COR-L47 (cell line): ENCODE measurements at regions not wholly inside any gene's neighbourhood (a gene's known extent, or its start where the extent isn't known, plus 50 kb on each side); places are given as distances from the start of the nearest gene placed in this dataset.

Source experiments
- DNase-seq: peaks from one replicate; lab custom pipeline; 2025; lab: John Stamatoyannopoulos, UW

DNA sequence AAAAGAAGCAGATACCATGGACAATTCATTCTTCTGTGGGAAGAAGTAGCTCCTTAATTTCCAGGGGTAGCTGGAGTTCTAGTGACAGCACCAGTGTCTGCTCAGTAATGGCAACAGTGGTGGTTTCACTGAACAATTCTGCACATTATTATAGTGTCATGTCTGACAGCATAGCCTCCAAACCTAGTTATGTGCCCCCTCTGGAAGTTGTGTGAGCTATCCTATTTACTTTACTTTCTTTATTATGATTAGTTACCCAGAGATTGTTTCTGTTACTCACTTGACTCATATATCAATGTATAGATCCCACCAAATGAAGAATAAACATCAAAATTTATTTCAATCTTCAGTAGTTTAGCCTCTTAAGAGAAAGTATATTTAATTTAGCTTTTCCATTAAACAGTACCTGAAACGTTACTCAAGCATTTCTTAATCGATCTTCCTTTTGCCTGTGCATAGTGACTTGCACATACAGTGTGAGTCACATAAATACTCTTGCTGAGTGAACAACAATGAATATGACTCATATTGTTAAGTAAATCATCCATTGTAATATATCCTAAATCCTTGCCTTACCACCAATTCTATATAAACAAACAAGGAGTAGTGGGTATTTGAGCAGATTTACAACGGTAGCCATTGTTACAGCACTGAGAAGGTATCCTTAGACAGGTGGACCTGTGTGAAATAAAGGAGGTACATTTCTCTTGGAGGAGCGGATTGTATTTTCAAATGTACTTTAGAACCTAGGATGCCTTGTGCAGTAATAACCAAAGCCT lies 534.7 kb downstream of the ANKRD50 start:
- no peak for DNase-seq

DNA sequence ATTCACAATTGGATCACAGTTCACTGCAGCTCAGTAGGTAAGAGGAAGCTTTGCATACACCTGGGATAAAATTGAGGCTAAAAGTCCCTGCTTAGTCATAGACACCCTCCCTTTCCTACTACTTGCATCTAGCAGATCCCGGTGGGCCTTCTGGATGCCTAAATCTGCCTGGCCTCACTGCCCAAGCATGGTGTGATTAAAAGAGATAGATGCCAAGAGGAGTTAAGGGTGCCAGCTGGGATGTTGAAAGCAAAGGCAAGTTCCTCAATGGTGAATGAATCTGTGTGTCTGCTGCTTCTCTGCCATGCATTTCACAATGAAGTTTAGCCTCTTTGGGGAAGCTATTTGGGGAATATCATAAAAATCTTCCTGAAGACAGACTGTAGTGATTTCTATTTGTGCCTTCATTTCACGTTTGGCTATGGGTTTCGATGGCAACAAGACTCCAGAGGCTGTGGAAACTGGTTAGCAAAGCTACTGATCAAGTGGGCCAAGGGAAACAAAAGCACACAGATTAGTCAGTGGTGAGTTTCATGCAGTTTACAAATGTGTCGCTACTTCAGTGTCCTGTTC lies 534.0 kb downstream of the ANKRD50 start:
- DNase-seq, result no peak

DNA sequence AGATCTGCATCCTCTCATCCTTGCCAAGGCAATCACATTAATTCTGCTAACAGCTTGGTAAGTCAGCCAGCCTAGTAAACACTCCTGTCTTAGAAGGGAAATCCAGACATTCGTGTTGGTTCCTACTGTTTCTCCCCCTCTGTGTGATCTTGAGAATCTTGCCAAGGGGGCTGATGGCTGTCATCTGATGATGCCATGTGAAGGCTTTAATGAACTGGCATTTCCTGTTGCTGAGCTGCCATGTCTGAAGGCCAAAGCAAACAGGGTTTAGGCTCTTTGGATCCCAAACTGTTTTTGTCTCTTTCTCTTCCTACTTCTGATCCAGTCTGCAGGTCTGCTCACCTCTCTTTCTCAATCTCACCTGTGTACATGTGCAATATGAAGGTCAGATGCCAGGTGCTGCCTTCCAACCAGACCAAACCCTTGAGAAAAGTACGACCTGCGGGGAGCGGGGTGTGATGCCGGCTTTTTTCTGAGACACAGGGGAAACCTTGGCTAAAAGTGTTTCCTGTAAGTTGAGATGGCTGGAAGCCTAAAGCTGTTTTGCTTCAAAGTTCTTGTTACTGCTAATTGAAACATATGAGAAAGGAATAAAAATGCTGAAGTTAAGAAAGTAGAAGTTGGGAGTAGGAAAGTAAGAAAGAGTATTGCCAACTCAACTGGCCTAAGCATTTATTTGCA lies 532.9 kb downstream of the ANKRD50 start:
- no peak for DNase-seq

DNA sequence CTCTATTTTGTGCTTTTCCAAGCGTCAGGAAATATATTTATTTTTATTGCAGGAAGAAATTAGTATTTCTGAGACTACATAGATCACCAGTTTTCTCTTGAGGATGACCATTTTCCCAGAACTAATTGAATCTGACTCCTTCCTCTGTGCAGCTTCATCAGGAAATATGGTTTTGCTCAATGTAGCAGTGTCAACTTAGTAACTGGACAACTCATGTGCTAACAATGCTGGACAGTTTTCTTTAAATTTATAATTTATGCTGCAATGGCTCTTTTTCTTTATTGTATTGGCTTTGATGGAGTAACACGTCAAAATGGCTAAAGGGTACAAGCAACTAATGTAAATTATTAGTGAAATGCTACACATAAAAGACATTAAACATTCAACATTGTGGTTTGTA lies 531.5 kb downstream of the ANKRD50 start:
- no peak for DNase-seq

DNA sequence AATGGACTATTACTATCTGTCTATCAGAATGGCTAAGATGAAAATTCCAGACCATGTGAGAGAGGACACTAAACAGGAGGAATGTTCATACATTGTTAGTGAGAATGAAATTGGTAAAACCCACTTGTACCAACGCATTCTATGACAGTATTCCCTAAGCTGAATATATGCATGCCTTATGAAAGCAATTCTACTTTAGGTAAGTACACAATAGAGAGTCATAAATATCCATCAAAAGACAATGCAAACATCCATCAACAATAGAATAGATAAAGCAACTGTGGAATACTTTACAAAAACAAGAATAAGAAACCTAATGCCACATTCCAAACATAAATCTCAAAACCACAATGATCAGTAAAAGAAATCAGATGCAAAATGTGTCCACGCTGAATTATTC lies 529.3 kb downstream of the ANKRD50 start:
- DNase-seq, result no peak

DNA sequence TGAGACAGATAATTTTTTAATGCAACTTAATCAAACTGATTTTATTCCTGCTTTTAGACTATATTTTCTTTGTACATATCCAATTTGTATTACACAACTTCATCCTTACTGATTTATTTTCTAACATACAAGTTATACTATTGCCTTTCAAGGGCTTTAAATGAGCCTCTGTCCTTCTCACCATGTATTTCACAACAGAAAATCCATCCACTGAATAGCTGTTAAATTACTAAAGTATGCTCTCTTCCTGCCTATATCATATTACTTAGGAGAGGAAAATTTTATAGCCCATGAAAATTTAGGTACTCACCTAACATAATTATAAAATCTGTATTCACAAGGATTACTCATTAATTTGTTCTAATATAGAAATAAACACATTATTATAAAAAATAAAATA lies 528.6 kb downstream of the ANKRD50 start:
- DNase-seq, result no peak

DNA sequence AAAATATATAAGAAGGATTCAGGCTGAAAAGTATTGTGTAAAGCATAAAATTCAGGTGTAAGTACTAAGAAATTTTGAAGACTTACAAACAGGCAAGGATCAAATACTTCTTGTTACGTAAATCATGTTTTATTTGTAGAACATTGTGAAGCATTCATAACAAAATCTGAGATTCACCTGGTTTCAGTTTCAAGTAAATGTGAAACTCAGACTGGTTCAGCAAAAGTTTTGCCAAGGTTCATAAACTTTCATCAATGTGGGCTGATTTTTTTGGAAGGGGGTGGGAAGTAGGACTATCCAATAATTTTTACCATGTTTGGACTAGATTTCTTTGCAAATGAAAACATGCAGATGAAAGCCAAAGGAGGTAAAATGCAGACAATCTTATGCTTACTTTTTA lies 527.7 kb downstream of the ANKRD50 start:
- DNase-seq, result no peak

DNA sequence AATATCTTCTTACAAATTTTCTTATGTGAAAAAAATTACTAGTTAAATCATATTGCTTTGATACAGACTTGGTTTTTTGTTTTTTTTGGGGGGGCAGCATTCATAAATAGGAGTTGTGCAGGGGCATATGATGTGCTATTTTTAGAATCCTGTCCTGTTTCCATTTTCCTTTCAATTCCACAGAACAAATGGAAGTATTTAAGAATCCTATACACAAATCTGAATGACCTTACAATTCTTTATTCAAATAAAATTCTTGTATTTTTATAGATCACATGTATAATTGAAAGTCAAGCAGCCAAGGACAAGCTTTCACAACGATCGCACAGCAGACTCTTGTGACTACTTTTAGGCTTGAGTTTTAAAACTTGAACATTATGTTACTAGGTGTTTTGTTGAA lies 523.9 kb downstream of the ANKRD50 start:
- DNase-seq, result no peak

DNA sequence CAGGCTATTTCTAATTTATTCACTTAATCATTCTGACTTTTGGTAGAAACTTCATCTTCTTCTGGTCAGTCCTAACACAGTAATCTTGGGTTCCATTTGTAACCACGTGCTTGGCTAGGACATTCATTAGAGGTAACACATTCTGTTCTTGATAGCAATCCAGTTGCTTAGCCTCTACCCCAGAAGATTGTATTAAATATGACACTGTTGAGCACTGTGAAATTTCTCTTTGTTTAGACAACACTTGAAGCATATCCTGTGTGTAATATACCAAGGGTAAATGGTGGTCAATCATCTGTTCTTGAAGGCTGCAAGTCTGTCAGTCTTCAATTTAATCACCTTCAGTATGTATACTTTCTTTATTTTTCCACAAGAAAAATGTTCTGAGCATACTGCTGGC lies 523.0 kb downstream of the ANKRD50 start:
- no peak for DNase-seq

DNA sequence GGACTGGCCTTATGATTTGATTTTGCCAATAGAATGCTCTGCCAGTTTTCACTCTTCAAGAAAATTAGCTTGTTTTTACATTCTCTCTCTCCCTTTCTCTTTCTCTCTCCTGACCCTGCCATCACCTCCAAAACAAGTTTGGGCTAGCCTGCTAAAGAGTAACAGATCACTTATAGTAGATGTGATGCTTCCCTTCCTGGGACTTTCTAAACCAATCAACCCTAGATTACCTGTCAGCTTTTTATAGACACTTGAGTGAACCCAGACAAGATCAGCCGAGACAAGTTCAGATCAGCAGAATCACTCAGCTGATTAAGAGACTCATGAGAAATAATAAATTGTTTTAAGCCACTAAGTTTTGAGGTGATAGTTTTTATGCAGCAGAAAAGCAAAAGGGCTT lies 521.2 kb downstream of the ANKRD50 start:
- no peak for DNase-seq

DNA sequence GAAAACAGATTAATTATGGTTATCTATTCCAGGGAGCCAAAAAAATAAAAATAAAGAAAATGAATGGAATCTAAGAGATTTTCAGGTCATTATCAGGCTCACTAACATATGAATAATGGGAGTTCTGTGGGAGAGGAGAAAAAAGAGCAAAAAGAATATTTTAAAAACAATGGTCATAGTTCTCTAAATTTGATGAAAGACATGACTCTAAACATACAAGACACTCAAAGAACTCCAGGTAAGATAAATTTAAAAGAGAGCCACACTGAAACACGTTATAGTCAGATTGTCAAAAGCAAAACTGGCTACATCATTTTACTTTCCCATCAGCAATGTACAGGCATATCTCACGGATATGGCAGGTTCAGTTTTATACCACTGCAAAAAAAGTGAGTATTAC lies 520.0 kb downstream of the ANKRD50 start:
- DNase-seq, result no peak

DNA sequence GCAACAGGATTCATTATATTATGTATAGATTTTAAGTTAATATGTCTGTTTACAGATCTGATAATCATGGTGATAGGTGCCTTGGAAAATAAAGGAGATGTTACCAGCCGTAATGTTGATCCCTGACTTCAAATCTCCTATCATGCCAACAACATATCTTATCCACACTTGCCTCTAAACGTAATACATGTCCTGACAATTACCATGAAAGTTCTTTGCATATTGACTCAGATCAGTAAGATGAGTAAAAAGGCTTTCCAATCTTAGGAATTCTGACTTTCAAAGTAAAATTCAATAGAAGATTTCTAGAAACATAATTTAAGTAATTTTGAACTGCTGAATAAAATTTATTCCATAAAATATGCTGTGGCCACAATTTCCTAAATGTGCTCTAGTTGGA lies 513.3 kb downstream of the ANKRD50 start:
- DNase-seq, result no peak

DNA sequence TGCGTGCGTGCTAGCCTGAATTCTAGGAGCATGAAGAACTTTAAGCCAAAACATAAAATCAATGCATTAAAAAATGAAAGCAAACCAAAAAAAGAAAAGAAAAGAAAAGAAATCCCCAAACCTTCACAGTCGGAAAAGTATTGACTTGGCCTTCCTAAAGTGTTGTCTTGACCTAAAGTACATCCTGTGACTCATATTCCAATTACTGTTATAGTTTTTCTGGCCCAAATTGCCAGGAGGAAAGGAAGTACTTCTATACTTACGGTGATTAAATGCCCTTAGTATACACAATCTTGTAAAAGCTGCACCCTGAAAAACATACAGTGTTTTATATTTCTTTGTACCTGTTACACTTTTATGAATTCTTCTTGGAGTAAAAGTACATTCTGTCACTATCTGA lies 512.8 kb downstream of the ANKRD50 start:
- DNase-seq, result no peak

DNA sequence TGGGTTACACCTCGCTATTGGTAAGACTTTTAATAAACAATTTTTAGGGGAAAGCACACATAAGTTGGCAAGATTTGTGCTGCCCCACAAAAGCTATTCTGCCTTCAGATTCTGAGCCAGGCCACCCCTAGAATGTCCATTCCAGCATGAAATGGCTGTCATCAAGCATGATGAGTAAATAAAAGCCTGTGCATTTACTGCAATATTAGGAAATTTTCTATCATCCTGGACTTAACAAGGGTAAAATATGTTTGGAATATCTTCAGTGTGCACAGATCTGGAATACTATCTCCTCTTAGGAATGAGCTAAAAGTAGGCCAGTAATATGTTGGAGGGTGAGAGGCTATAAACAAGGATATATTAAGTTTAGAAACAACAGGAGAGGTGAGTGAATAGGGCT lies 510.9 kb downstream of the ANKRD50 start:
- no peak for DNase-seq

DNA sequence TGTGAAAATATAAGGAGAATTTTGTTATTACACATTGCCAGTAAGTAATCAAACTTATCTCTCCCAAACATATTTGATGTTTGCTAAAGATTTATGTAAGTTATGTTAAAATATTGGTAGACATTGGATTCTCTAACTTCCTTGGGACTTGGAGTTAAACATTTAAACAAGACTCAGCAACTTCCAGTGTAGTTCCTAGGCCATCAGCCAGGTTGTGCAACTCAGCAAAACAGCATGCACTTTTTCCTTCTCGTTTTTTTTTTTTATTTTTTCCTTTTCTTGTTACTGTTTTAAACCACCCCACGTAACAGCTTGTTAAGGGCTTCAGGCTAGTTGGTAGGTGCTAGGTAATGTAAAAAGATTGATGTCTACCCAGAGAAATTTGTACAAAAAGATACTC lies 510.4 kb downstream of the ANKRD50 start:
- DNase-seq, result no peak

DNA sequence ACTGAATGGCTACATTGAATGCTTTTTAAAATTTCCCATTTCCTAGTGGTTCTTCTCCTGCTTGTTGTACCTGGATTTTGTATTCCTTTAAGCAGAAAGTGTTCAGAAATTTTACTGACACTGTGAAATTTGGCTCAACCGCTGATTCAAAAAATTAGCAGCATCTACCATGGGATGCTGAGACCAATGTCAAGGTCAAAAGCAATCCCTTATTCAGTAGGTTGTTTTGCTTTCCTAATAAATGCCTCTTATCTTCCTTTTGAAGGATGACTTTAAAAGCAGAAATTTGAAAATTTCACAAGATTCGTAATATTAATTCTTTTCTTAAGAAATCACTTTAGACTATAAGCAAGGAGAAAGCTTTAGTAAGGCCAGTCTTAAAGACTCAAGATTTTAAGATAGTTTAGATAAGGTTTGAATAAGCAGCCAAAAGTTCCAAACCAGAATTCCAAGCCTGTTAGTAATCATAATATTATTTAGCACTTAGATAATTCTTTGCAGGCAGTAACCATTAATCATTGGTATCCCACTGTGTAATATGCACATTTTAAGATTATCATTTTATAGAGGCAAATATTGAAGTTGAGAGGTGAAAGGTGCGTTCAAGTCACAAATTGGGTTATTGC lies 508.8 kb downstream of the ANKRD50 start:
- no peak for DNase-seq

DNA sequence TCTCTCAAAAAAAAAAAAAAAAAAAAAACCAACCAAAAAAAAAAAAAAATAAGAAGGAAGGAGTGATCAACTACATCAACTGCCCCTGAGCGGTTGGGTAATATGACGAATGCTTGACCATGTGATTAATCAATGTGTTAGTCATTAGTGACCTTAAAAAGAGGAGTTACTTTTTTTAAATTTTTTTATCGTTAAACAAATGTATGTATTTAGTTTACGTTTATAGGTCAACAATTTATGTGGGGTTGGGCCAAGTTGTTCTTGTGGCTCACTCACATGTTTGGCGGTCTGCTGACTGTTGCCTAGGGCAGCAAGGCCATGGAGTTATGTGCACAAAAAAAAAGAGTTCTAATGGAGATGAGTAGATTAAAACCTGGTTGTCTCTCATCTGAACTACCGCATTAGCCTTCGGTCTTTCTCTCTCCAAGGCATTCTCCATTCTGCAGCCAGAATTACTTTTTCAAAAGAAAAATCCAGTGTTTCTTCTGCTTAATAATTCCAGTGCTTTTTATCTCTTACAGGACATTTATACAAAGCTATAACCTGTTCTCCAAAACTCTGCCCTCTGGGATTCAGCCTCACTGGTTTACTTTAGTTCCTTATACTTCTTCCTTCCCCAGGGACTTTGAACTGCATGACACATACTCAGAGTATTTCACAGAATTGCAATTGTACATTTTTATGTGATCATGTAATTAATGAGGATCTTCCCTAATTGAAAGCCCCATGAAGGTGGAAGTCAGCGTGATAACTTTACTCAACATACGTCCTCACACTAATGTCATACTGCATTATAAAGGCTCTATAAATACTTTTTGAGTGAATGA lies 505.5 kb downstream of the ANKRD50 start:
- no peak for DNase-seq

DNA sequence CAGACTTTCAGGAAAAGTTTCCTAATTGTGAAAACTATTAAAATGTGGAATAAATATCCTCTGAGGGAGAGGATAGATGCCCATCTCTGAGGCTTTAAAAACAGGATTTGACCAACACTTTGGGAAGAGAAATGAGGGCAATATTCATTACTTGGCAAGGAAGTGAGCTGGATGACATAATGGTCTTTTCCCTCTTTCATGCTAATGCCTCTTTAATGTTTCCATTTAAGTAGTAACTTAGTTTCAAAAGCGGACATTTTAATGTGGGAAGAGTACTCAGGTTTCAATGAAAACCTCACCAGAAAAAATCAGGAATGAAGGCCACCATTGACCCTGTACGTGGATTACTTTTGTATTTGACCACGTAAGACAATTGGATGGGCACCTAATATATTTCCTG lies 503.3 kb downstream of the ANKRD50 start:
- no peak for DNase-seq

DNA sequence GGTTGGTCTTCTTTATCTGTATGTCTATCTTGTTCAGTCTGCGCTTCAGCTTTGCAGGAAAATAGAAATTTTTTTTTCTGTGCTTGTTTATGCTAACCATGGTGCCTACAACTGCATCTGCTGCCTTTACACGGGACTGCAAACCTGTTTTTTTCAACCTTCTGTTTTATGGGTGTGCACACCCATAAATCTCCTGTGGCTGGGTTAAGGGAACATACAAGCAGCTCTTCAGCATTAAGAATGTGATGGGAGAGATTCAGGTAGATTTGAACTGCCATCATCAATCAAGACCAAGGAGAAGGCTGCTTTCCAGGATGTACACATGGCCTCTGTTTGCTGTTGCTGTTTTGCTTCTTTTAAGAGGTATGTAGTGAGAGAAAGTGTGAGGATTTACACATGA lies 502.9 kb downstream of the ANKRD50 start:
- no peak for DNase-seq

DNA sequence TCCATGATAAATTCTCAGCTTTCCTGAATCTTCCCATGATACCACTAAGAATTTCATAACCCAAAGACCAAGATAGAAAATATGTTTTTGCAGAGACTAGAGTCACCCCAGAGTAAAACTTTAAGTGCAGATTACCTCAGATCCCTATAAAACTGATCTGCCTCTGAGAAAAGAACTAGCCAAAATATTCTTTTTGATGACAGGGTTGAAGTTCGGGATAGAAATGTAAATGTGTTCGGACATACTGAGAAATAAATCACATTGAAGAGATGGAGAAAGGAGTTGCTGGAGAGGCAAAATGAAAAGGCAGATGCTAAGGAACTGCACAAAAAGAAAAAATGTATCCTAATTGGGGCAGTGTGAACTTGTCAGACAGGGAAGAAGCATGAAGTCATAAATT lies 501.8 kb downstream of the ANKRD50 start:
- DNase-seq, result no peak

DNA sequence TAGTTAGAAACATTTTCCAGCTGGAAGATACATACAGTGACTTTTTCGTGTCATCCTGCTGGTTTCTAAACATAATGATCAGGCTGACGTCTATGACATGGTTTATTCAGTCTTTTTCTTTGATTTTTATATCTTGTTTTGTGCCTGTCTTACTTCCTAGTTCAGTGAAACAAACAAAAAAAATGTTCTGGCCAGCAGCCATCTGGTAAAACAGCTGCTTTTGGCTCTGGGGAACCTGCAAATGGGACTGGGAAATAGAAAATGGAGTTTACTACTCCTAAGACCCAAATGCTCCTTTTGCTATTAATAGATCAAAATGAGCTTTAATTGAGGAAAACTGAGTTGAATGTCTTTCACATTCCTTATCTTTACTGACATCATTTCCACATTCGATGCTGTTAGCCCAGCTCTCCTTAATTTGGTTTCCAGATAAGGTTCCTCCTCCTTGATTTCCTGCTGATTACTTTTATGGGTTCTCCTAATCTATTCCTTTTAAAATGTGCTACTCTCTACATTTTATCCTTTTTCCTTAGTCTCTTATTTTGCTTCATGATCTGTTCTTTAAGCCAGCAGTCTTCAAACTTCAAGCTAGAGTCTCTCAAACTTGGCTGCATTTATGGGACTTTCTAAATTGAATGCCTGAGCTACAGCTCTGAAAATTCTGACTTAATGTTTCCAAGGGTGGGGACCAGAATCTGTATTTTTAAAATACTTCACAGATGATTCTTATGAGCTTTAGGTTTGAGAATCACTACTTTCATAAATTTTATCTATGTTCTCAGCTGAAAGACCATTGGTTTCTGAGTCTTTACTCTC lies 499.5 kb downstream of the ANKRD50 start:
- DNase-seq, result no peak
